ENCODE measurements at regions not wholly inside any gene's neighbourhood (a gene's known extent, or its start where the extent isn't known, plus 50 kb on each side); places are given as distances from the start of the nearest gene placed in this dataset.

DNA sequence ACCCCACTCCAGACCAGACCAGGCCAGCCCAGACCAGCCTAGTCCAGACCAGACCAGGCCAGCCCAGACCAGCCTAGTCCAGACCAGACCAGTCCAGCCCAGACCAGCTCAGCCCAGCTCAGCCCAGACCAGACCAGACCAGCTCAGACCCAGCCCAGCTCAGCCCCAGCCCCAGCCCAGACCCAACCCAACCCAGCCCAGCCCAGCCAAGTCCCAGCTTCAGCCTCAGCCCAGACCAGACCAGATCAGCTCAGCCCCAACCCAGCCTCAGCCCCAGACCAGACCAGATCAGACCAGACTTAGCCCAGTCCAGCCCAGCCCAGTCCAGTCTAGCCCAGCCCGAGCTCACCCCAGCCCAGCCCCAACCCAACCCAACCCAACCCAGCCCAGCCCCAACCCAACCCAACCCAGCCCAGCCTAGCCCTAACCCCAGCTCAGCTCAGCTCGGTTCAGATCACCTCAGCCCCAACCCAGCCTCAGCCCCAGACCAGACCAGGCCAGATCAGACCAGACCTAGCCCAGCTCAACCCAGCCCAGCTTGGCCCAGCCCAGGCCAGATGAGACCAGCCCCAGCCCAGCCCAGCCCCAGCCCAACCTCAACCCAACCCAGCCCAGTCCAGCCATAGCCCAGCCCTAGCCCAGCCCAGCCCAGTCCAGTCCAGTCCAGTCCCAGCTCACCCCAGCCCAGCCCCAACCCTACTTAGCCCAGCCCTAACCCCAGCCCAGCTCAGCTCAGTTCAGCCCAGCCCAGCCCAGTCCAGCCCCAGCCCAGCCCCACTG is 204.7 kb downstream of the BCL11B start:
- no peak for DNase-seq

GRCh38 chr14:99067927-99068326 is 204.1 kb downstream of the BCL11B start:
- DNase-seq, result no peak

DNA sequence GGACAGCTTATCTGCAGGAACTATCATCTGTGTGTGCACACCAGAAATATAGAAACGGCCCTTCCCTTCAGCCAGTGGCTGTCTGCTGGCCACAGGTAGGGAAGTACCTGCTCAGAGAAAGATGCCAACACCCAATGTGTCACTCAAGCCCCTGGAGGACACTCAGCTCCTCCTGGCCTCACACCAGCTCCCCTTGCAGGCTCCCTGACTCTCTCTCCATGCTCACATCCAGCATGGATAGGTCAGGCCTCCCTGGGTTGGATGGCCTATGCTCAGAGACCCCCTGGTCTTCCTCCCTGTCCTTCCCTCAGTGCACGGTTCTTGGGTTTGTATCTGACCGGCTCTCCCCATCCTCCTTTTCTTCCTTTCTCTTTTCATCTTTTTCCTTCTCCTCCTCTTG is 202.1 kb downstream of the BCL11B start:
- no peak for DNase-seq

GRCh38 chr14:99072433-99072832 is 199.6 kb downstream of the BCL11B start:
- DNase-seq, result no peak

GRCh38 chr14:99072956-99073355 is 199.0 kb downstream of the BCL11B start:
- no peak for DNase-seq

DNA sequence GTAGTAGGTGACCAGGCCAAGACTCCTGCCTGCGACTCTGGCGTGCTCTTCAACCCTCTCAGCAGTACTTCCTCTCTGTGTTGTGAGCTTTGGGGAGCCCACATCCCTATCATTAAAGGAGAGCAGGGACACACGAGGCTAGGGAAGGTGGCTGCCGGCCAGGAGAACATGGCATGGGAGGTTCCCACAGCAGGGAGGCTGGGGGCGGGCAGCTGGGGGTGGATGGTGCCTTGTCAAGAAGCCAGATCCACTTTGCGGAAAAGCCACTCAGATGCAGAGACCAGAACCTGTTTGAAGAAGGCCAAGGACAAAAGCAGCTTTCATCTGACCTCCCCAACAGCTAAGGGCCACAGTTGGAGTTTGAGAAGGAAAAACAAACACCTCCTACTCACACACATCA is 198.6 kb downstream of the BCL11B start:
- DNase-seq, result no peak

- DNase-seq, result no peak
Measured at GRCh38 chr14:99075061-99075460, 196.9 kb downstream of the BCL11B start.

- no peak for DNase-seq
Measured at GRCh38 chr14:99075771-99076375, 196.1 kb downstream of the BCL11B start.

- DNase-seq, result no peak
Measured at GRCh38 chr14:99077076-99077843, 194.7 kb downstream of the BCL11B start.

GRCh38 chr14:99077844-99078236 is 194.2 kb downstream of the BCL11B start:
- DNase-seq, result no peak

- no peak for DNase-seq
Measured at GRCh38 chr14:99078426-99078825, 193.6 kb downstream of the BCL11B start.

DNA sequence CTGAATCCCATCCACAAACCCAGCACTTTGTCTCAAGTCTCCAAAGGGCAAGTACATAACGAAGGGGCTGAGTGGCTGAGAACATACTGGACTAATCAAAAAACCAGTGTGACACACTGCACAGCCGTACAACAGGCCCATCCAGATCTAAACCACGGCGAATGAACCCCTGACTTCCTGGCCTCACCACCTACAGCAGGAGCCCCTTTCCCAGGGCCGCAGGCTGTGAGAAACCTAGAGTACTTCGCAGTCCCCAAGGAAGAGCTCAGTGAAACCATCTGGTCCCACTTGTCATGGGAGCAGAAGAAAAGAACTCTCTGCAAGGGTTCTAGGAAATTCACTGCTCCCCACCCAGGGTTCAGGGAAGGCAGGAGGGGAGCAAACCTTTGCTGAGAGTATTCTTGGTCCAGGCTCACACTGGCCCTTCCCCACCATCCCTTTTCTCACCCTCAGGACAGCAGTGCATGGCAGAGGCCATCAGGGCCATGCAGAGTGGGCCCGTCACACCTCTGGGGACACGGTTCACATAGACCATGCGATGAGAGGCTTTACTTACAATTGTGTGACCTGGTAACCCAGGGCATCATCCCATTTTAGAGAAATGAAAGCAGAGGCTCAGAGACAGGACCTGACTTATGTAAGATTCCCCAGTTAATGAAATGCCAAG is 192.8 kb downstream of the BCL11B start:
- no peak for DNase-seq

- DNase-seq, result no peak
Measured at GRCh38 chr14:99080306-99080705, 191.7 kb downstream of the BCL11B start.

DNA sequence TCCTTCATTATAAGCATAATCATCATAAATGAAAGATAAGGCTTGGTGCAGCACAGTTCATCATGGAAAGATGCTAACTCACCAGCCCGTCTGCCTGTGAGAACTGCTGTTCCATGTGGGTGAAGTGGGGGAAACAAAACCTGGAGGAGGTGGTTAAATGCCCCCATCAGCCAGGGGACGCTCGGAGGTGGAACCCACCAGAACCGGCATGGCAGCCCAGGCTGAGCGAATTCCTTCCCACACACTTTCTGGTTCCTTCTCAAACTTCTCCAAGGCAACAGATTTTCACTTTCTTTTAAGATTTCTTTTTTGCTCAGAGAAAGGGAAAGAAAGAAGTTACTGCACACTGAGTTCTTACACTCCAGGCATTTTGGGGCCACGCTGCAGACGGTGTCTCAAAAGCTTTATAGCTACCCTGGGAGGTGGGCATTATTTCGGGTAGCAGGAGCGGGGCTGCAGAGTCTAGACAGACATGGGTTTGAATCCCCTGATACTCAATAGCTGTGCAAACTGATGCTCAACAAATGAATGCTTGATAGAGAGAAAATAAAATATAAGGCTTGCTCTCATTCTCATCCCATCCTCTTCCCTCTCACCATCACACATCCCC is 190.7 kb downstream of the BCL11B start:
- no peak for DNase-seq

DNA sequence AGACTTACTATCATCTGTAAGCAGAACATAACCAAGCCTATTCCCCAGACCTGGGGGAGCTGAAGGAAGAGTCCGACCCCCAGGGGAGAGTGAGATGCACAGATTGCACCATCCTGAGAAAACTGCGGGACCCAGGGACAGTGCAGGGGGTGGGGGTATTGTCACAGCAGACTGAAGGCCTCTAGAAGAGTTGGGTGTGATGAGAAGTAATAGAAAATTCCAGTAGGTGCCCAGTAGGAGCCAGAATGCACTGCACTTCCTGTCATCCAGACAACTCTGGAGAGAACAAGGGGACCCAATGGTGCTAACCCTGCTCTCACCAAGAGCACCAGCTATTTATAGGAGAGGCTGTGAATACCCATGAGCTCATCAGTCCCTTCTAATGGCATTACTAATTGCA is 190.1 kb downstream of the BCL11B start:
- DNase-seq, result no peak

DNA sequence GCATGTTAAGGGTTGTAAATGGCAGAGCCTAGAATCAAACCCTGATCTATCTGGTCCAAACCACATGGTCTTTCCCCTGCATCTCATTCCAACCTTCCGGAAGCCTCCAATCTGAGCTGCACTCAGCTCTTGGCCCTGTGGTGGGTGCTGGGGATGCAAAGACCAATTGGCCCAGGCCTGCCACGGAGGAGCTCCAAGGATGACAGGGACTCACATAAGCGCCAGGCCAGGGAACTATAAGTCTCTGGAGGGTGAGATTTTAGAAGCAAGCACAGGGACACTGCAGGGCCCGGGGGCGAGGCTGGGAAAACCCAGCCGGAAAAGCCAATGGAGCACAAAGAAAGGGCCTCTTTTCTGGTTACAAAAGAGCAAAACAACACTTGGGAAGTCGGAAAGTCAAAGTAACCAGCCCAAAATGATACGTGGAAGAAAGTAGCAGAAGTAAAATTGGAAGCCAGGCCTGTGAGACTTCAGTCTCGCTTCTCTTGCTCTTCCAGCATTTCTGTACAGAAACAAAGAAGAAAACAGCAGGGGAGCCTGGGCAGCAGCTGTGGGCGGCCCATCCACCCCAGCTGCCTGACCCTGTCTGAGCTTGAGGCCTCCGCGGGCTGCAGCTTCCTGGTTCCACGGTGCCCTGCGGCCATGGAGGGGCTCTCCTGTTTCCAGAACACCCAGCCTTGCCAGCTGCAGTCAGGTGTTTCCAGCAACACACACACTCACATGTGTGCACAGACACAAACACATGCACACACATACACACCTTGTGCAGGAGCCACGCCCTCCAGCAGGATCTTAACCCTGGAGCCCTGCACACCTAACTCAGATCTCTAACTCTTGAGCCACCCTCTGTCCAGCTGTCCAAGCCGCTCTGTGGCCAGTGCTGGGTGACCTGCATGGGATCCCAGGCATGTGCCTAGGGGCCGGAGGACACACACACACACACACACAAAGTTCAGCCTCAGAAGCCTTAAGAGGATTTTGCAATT is 178.2 kb downstream of the BCL11B start:
- DNase-seq, result no peak

- no peak for DNase-seq
Measured at GRCh38 chr14:99094901-99095300, 177.1 kb downstream of the BCL11B start.

GRCh38 chr14:99095369-99095768 is 176.6 kb downstream of the BCL11B start:
- no peak for DNase-seq

DNA sequence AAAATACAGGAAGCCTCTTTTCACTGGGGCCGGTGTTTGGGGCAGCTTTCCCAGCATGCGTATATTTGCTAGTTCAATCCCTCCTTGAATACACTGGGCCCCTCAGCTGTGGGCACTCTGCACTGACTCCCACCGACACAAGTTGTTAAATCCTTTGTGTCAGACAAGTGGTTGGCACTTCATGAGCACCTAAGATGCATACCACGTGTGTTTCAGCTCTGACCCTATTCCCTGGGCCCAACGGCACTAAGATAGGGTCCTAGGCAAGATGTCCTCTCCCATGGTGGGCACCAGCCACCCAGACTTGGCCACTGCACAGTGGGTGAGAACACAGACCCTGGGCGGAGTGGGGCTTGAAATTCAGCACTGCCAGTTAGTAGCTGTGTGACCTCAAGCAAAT is 173.8 kb downstream of the BCL11B start:
- no peak for DNase-seq

DNA sequence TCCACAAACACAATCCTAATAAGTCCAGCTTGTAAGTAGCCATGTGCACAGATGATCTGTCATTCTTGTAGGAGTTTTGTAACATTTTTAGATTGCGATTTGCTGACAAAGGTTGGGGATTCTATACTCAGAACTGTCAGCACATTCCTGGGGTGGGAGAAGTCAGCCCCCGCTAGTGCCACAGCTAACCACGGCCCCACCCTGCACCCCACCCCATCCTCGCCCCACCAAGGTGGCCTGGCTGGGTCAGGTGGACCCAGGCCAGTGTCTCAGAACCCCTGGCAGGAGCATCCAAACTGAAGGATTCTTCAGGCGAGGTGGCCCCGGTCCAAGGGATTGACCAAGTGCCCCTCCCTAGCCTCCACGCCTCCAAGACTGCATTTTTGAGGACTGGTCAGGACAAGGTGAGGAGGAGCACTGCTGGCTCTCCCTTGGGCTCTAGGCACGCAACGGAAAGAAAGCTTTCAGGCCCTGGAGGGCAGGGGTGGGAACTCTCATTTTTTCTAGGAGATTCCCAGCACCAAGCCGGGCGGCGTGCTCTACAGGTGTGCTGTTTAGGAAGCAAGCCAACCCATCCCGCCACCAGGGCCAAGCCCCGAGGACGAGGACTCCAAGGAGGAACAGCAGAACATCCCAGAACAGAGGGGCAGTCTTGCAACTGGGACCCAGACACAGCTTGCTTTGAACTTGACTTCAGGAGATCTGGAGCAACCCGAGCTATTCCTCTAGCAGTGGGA is 172.8 kb downstream of the BCL11B start:
- DNase-seq, result no peak
